Naive B cell (primary cell): ENCODE measurements at regions not wholly inside any gene's neighbourhood (a gene's known extent, or its start where the extent isn't known, plus 50 kb on each side); places are given as distances from the start of the nearest gene placed in this dataset.

Experiments
- ATAC-seq, 2 donors: fragments of 150-1000 bp; cut with Tn5 transposase; 2 replicates each; pipeline ENCODE4 v1.10.0; 2021; ENCODE audit warnings: low read depth in 2 of 2, mild to moderate bottlenecking in 2 of 2, moderate library complexity in 2 of 2
- DNase-seq: peaks from one replicate; pipeline ENCODE4 v3.0.0; 2022
- H3K27ac Mint-ChIP-seq, 6 donors: one replicate each; pipeline ENCODE4 v1.8.0; 2020 to 2022; ENCODE audit warnings: mild to moderate bottlenecking in 6 of 6, mixed read lengths in 6 of 6, moderate library complexity in 5 of 6, inconsistent platforms in 2 of 6
- H3K27me3 Mint-ChIP-seq, 3 donors: one replicate each; pipeline ENCODE4 v1.8.0; 2021 to 2022; ENCODE audit warnings: mixed read lengths in 3 of 3, mild to moderate bottlenecking in 1 of 3
- H3K36me3 Mint-ChIP-seq, 2 donors: one replicate each; pipeline ENCODE4 v1.8.0; 2020 to 2022; ENCODE audit warnings: mixed read lengths in 2 of 2, inconsistent platforms in 1 of 2, mild to moderate bottlenecking in 1 of 2
- H3K4me1 Mint-ChIP-seq, 3 donors: one replicate each; pipeline ENCODE4 v1.8.0; 2020 to 2022; ENCODE audit warnings: mixed read lengths in 3 of 3, inconsistent platforms in 1 of 3, mild to moderate bottlenecking in 1 of 3, moderate library complexity in 1 of 3
- H3K4me3 Mint-ChIP-seq, 8 donors: one replicate each; pipeline ENCODE4 v1.8.0; 2020 to 2022; ENCODE audit warnings: mild to moderate bottlenecking in 8 of 8, mixed read lengths in 8 of 8, moderate library complexity in 8 of 8, inconsistent platforms in 2 of 8
- H3K9me3 Mint-ChIP-seq, 7 donors: one replicate each; pipeline ENCODE4 v1.8.0; 2020 to 2022; ENCODE audit warnings: mixed read lengths in 7 of 7, mild to moderate bottlenecking in 5 of 7, inconsistent platforms in 2 of 7, moderate library complexity in 1 of 7

GRCh38 chr3:106403371-106404145 lies 534.7 kb upstream of the CBLB start:
- no peak overlapping the region for H3K4me3 Mint-ChIP-seq
- no peak for DNase-seq
- no peaks in the 10 kb centered on the region for H3K27me3 Mint-ChIP-seq
- peaks cover 0 to 5% (median 0%) of the 10 kb centered on the region in 7 donors for H3K9me3 Mint-ChIP-seq
- peak in 1 of 2 donors; percentile 28 for ATAC-seq
- H3K36me3 Mint-ChIP-seq = no peaks in the 10 kb centered on the region
- peaks cover 10 to 21% (median 11%) of the 10 kb centered on the region in 3 donors for H3K4me1 Mint-ChIP-seq
- H3K27ac Mint-ChIP-seq = peak overlapping the region in 1 of 6 donors; percentile 47

DNA sequence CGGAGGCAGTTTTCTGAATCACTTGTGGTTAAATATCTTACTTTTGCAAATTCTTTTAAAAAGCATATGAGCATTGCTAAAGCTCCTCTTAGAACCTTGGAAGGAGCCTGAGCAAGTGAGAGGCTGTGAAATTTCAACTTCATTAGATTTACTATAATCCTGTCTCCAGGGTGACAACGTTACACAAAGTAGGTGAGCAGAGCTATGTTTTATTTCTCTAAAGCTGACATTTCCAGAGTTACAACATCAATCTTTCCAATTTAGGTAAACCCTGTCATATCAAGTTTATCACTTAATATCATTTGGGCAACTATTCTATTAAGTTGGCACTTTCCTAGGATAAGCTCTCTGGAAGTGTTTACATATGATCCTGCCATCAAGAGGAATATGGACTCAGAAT lies 544.9 kb upstream of the CBLB start:
- Mint-ChIP-seq H3K4me1 (peaks cover 0 to 7% (median 6%) of the 10 kb centered on the region in 3 donors), H3K27ac (no peak overlapping the region), H3K9me3 (peaks cover 0 to 9% (median 4%) of the 10 kb centered on the region in 7 donors), H3K4me3 (no peak overlapping the region), H3K36me3 (no peaks in the 10 kb centered on the region), H3K27me3 (no peaks in the 10 kb centered on the region)
- DNase-seq = no peak
- ATAC-seq = no peak

DNA sequence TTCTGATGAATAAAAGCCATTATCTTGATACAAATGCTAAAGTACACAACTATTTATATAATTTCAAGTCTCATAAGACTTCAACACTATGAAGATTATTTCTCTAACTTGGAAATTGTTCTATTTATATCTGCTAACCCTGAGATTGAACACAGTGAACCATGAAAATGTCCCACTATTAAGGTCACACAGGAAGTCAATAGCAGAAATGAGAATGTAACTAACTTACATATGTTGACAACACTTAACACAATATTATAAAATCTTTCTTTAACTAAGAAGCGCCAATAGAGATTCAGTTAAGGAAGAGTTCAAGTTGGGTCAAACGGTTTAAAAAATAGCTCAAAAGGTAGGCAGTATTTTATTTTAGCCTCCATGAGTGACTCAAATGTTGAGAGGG lies 551.8 kb upstream of the CBLB start:
- Mint-ChIP-seq H3K4me3 (peak overlapping the region in 7 of 8 donors; percentile 7 to 80 (median 47)), H3K27ac (peak overlapping the region; percentile 7 to 89 (median 78)), H3K27me3 (no peaks in the 10 kb centered on the region), H3K4me1 (peaks cover 40 to 56% (median 41%) of the 10 kb centered on the region in 3 donors), H3K36me3 (peaks cover 0 to 19% of the 10 kb centered on the region in 2 donors), H3K9me3 (peaks cover 0 to 14% (median 3%) of the 10 kb centered on the region in 7 donors)
- peak; percentile 91 to 93 for ATAC-seq
- DNase-seq = peak; percentile 12

GRCh38 chr3:106421426-106421825 lies 552.6 kb upstream of the CBLB start:
- ATAC-seq (no peak), DNase-seq (no peak)
- H3K4me1 Mint-ChIP-seq = peaks cover 42 to 62% (median 45%) of the 10 kb centered on the region in 3 donors
- peaks cover 0 to 14% (median 3%) of the 10 kb centered on the region in 7 donors for H3K9me3 Mint-ChIP-seq
- peaks cover 0 to 19% of the 10 kb centered on the region in 2 donors for H3K36me3 Mint-ChIP-seq
- peak overlapping the region in 3 of 6 donors; percentile 7 to 82 (median 78) for H3K27ac Mint-ChIP-seq
- peak overlapping the region in 5 of 8 donors; percentile 0 to 66 (median 45) for H3K4me3 Mint-ChIP-seq
- H3K27me3 Mint-ChIP-seq = no peaks in the 10 kb centered on the region

DNA sequence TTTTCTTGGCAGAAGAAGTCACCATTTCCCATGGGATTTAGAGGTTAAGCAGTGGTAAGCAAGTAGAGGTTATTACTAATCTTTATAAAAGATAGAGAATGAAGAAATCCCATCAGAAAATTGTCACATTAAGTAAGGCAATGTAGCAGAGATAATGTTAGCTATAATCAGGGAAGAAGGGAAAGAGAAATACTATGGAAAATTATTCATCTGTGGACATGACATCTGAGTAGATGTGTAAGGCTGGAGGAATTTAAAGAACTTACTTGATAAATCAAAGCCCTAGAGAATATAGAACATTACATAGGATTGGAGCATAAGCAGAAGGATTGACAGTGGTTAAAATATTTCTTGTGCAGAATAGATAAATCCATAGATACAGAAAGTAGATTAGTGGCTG lies 553.1 kb upstream of the CBLB start:
- no peak for ATAC-seq
- H3K36me3 Mint-ChIP-seq = peaks cover 0 to 19% of the 10 kb centered on the region in 2 donors
- H3K9me3 Mint-ChIP-seq = peaks cover 0 to 14% (median 3%) of the 10 kb centered on the region in 7 donors
- H3K27me3 Mint-ChIP-seq = no peaks in the 10 kb centered on the region
- peaks cover 42 to 62% (median 45%) of the 10 kb centered on the region in 3 donors for H3K4me1 Mint-ChIP-seq
- H3K4me3 Mint-ChIP-seq = peak overlapping the region in 1 of 8 donors; percentile 0
- H3K27ac Mint-ChIP-seq = peak overlapping the region in 1 of 6 donors; percentile 21
- no peak for DNase-seq

DNA sequence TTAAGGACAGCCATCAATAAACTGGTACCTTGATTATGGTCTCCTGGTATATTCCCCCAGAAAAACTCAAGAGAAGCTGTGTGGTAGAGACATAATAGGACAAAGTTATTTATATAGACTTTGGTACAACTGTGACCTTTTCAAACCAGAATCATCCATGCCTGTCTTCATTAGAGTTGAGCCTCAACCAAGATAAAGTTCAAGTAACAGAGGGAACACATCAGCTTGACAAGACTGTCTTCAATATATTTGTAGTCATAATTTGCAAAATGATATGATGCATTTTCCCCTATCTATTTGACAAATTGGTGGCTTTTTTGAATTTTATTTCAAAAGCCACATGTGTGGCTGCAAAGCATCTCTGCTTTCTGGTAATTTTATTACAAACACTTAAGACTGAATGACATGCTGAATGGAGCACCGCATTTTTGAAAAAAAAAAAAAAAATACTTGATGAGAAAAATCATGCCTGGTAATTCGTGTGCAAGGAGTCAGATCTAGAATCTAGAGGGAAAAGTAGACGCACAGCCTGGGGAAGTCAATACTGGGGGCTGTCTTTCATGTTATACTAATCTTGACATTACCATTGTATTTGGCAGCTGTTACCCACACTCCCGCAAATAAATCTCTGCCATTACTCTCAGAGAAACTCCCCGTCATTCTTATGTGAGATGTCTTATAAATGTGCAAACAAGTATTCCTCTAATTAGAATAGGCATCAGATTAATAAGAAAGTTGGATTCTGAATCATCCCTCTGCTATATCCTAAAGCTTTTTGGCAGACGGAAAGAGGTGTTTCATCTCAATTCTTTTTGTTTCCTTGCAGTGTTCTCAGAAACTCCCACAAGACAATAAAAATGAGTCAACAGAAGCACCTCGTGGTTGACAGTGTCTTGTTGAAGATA lies 554.8 kb upstream of the CBLB start:
- H3K4me3 Mint-ChIP-seq = no peak overlapping the region
- H3K36me3 Mint-ChIP-seq = peaks cover 0 to 19% of the 10 kb centered on the region in 2 donors
- peaks cover 36 to 56% (median 45%) of the 10 kb centered on the region in 3 donors for H3K4me1 Mint-ChIP-seq
- H3K27ac Mint-ChIP-seq = no peak overlapping the region
- no peak for DNase-seq
- peaks cover 0 to 12% (median 3%) of the 10 kb centered on the region in 7 donors for H3K9me3 Mint-ChIP-seq
- no peak for ATAC-seq
- H3K27me3 Mint-ChIP-seq = no peaks in the 10 kb centered on the region

- peaks cover 0 to 12% (median 4%) of the 10 kb centered on the region in 7 donors for H3K9me3 Mint-ChIP-seq
- no peak overlapping the region for H3K4me3 Mint-ChIP-seq
- H3K27ac Mint-ChIP-seq = peak overlapping the region in 1 of 6 donors; percentile 19
- H3K4me1 Mint-ChIP-seq = peaks cover 33 to 56% (median 43%) of the 10 kb centered on the region in 3 donors
- no peak for DNase-seq
- no peaks in the 10 kb centered on the region for H3K27me3 Mint-ChIP-seq
- peaks cover 5 to 19% of the 10 kb centered on the region in 2 donors for H3K36me3 Mint-ChIP-seq
- no peak for ATAC-seq
Observed at GRCh38 chr3:106425026-106425425, 556.2 kb upstream of the CBLB start.

DNA sequence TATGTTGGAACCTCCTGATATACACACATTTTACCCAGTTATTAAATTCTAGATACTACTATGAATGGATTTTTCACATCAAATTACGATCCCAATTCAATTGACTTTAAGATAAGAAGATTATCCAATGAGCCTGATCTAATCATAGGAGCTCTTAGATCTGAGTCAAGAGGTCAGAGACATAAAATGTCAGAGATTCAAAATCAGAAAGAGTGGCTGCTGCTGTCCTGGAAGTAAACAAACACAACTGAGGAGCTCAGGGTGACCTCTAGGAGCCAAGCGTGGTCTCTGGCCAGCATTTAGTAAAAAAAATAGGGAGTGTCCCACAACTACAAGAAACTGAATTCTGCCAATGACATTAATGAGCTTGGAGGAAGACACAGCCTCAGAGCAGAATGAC lies 557.1 kb upstream of the CBLB start:
- Mint-ChIP-seq H3K27ac (peak overlapping the region in 1 of 6 donors; percentile 42), H3K4me1 (peaks cover 25 to 47% (median 34%) of the 10 kb centered on the region in 3 donors), H3K27me3 (no peaks in the 10 kb centered on the region), H3K4me3 (peak overlapping the region in 1 of 8 donors; percentile 3), H3K9me3 (peaks cover 0 to 8% (median 4%) of the 10 kb centered on the region in 7 donors), H3K36me3 (peaks cover 5 to 15% of the 10 kb centered on the region in 2 donors)
- ATAC-seq = no peak
- DNase-seq = no peak

- Mint-ChIP-seq H3K27me3 (no peaks in the 10 kb centered on the region), H3K4me3 (no peak overlapping the region), H3K27ac (no peak overlapping the region), H3K36me3 (peaks cover 0 to 5% of the 10 kb centered on the region in 2 donors), H3K9me3 (peaks cover 0 to 2% (median 0%) of the 10 kb centered on the region in 7 donors), H3K4me1 (peaks cover 12 to 31% (median 21%) of the 10 kb centered on the region in 3 donors)
- ATAC-seq (no peak), DNase-seq (no peak)
Observed at GRCh38 chr3:106428565-106428994, 559.8 kb upstream of the CBLB start.

DNA sequence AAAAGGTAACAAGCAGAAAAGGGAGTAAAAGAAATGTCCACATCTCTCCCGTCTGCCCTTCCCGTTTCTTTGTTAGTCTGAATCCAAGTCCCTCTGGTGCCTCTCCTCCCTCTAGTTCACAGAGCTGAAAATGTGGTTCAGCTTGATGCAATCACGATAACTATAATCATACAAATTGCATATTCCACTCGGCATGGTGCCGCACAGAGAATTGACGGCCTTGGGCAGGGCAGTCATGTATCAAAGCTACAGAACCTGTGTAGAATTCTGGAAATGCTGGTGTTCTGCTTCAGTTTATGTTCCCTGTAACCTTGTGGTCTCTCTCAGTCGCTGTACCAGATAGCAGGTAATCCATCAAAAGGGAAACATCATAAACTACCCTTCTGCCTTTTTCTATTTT lies 562.9 kb upstream of the CBLB start:
- Mint-ChIP-seq H3K4me1 (peaks cover 0 to 15% (median 10%) of the 10 kb centered on the region in 3 donors), H3K27me3 (no peaks in the 10 kb centered on the region), H3K9me3 (peaks cover 0 to 5% (median 0%) of the 10 kb centered on the region in 7 donors), H3K4me3 (no peak overlapping the region), H3K36me3 (peaks cover 0 to 5% of the 10 kb centered on the region in 2 donors), H3K27ac (no peak overlapping the region)
- DNase-seq (no peak), ATAC-seq (no peak)

- ATAC-seq (no peak), DNase-seq (no peak)
- no peak overlapping the region for H3K4me3 Mint-ChIP-seq
- H3K9me3 Mint-ChIP-seq = peaks cover 0 to 5% (median 0%) of the 10 kb centered on the region in 7 donors
- H3K4me1 Mint-ChIP-seq = peaks cover 0 to 10% (median 9%) of the 10 kb centered on the region in 3 donors
- H3K27ac Mint-ChIP-seq = no peak overlapping the region
- no peaks in the 10 kb centered on the region for H3K27me3 Mint-ChIP-seq
- H3K36me3 Mint-ChIP-seq = no peaks in the 10 kb centered on the region
Observed at GRCh38 chr3:106435899-106436453, 567.2 kb upstream of the CBLB start.

- ATAC-seq = no peak
- no peak for DNase-seq
- Mint-ChIP-seq H3K9me3 (peaks cover 0 to 5% (median 0%) of the 10 kb centered on the region in 7 donors), H3K27ac (no peak overlapping the region), H3K4me1 (peaks cover 0 to 14% (median 9%) of the 10 kb centered on the region in 3 donors), H3K27me3 (no peaks in the 10 kb centered on the region), H3K36me3 (no peaks in the 10 kb centered on the region), H3K4me3 (no peak overlapping the region)
Observed at GRCh38 chr3:106438887-106439286, 570.1 kb upstream of the CBLB start.

DNA sequence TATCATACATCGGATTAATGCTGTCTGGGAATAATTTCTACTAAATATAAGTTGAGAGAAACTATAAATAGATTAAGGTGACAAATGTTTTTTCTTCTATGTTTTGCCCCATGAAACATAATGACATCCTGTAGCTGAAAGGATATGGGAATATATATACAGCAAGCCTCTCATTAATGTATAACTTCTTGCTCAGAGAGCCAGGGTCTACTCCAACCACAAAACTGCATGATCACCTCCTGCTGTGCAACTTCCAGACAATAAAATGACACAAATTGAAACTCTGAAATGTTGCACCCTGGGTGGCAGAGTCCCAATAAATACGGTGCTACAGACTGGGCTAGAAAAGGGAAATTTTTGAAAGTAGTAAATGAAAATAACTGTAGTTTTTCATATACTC lies 571.9 kb upstream of the CBLB start:
- H3K27ac Mint-ChIP-seq = no peak overlapping the region
- H3K4me1 Mint-ChIP-seq = peaks cover 0 to 9% (median 5%) of the 10 kb centered on the region in 3 donors
- DNase-seq (no peak), ATAC-seq (no peak)
- H3K36me3 Mint-ChIP-seq = no peaks in the 10 kb centered on the region
- H3K4me3 Mint-ChIP-seq = no peak overlapping the region
- H3K9me3 Mint-ChIP-seq = peaks cover 0 to 2% (median 0%) of the 10 kb centered on the region in 7 donors
- no peaks in the 10 kb centered on the region for H3K27me3 Mint-ChIP-seq
